HG03039 (cell line): ENCODE measurements at regions not wholly inside any gene's neighbourhood (a gene's known extent, or its start where the extent isn't known, plus 50 kb on each side); places are given as distances from the start of the nearest gene placed in this dataset.

Source experiments
- ATAC-seq: cut with Tn5 transposase; IDR thresholded peaks from one replicate; pipeline ENCODE4 v1.9.1; 2021; ENCODE audit warnings: mild to moderate bottlenecking, moderate library complexity; ENCODE audit not compliant: unreplicated experiment

GRCh38 chr6:43970913-43971775 lies 156.1 kb downstream of the MRPL14 start:
- ATAC-seq: no peak

- ATAC-seq: no peak
Observed at GRCh38 chr6:43970068-43970912, 157.0 kb downstream of the MRPL14 start.

- no peak for ATAC-seq
Observed at GRCh38 chr6:43969158-43969981, 157.9 kb downstream of the MRPL14 start.

GRCh38 chr6:43968110-43968965 lies 158.9 kb downstream of the MRPL14 start:
- ATAC-seq: no peak

GRCh38 chr6:43967719-43968091 lies 159.5 kb downstream of the MRPL14 start:
- no peak for ATAC-seq

- ATAC-seq: no peak
Observed at GRCh38 chr6:43966853-43967718, 160.2 kb downstream of the MRPL14 start.

- ATAC-seq: no peak
Observed at GRCh38 chr6:43966374-43966658, 160.9 kb downstream of the MRPL14 start.

- no peak for ATAC-seq
Observed at GRCh38 chr6:43965628-43966373, 161.5 kb downstream of the MRPL14 start.

- no peak for ATAC-seq
Observed at GRCh38 chr6:43964659-43965570, 162.3 kb downstream of the MRPL14 start.

GRCh38 chr6:43963877-43964658 lies 163.2 kb downstream of the MRPL14 start:
- no peak for ATAC-seq

- ATAC-seq: no peak
Observed at GRCh38 chr6:43963203-43963602, 164.0 kb downstream of the MRPL14 start.

- ATAC-seq: no peak
Observed at GRCh38 chr6:43962458-43962857, 164.8 kb downstream of the MRPL14 start.

GRCh38 chr6:43957273-43957672 lies 170.0 kb downstream of the MRPL14 start:
- no peak for ATAC-seq

GRCh38 chr6:43956478-43956877 lies 170.8 kb downstream of the MRPL14 start:
- no peak for ATAC-seq

GRCh38 chr6:43954311-43955131 lies 172.7 kb downstream of the MRPL14 start:
- no peak for ATAC-seq

GRCh38 chr6:43953794-43954310 lies 173.4 kb downstream of the MRPL14 start:
- ATAC-seq: no peak
